PC-3 (cell line): ENCODE measurements at regions not wholly inside any gene's neighbourhood (a gene's known extent, or its start where the extent isn't known, plus 50 kb on each side); places are given as distances from the start of the nearest gene placed in this dataset.

ENCODE experiments used
- EZH2 ChIP-seq: fragments of 300-600 bp; sonication (generic); IDR thresholded peaks from one replicate; pipeline ENCODE4 v1.6.1; 2017; ENCODE audit warnings: antibody characterized with exemption, mild to moderate bottlenecking, low read length; ENCODE audit not compliant: unreplicated experiment
- TF ChIP-seq, protein P1 (sequence below): fragments of 300-600 bp; sonication (generic); conservative IDR thresholded peaks from 2 replicates; pipeline ENCODE4 v1.5.1; 2017; ENCODE audit warnings: antibody characterized with exemption, low read depth, mild to moderate bottlenecking, low read length

DNA sequence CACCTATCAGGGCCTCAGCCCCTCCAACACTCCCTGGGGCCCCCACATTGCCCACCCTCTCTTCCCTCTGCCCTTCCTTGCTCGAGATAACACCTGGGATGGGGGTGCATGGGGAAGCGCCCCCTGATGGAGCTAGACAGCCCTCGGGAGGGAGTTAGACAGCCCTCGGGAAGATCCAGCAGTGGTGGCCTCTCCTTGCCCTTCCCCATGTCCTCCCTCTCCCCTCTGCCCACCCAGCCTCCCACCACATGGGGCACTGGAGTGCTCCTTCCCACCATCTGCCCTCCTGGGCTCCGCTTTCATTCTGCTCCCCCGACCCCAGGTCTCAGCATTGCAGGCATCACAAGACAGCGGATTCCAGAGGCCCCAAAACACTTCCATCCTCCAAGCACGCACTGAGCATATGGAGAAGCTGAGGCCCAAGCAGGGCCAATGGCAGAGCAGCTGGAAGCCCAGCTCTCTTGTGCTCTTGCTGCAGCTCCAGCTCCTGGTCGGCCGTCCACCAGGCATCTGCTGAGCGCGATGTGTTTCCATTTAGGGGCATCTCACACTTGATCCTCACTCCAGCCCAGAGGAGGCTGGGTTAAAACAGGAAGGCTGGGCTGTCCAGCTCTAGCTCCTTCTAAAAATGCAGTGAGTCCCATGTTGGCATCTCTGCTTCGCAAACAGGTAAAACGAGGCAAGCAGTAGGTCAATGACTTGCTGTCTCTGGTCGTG, 65.6 kb downstream of the IGLL1 start:
- TF ChIP-seq, protein P1, sequence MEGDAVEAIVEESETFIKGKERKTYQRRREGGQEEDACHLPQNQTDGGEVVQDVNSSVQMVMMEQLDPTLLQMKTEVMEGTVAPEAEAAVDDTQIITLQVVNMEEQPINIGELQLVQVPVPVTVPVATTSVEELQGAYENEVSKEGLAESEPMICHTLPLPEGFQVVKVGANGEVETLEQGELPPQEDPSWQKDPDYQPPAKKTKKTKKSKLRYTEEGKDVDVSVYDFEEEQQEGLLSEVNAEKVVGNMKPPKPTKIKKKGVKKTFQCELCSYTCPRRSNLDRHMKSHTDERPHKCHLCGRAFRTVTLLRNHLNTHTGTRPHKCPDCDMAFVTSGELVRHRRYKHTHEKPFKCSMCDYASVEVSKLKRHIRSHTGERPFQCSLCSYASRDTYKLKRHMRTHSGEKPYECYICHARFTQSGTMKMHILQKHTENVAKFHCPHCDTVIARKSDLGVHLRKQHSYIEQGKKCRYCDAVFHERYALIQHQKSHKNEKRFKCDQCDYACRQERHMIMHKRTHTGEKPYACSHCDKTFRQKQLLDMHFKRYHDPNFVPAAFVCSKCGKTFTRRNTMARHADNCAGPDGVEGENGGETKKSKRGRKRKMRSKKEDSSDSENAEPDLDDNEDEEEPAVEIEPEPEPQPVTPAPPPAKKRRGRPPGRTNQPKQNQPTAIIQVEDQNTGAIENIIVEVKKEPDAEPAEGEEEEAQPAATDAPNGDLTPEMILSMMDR: no peak
- TF ChIP-seq EZH2: no peak
